OCI-LY1 (cell line): ENCODE measurements at regions not wholly inside any gene's neighbourhood (a gene's known extent, or its start where the extent isn't known, plus 50 kb on each side); places are given as distances from the start of the nearest gene placed in this dataset.

Experiments used
- H2AFZ ChIP-seq: fragments of 200-600 bp; sonication (generic), shearing (Covaris generic); 2 replicates; pipeline ENCODE4 v1.6.0; 2014; ENCODE audit warnings: antibody characterized with exemption, mild to moderate bottlenecking, low read length
- H3F3A ChIP-seq: fragments of 200-600 bp; sonication (generic), shearing (Covaris generic); 2 replicates; pipeline ENCODE4 v1.6.0; 2014; ENCODE audit warnings: mild to moderate bottlenecking, antibody characterized with exemption, low read length, moderate library complexity; ENCODE audit not compliant: insufficient read depth
- H3K27ac ChIP-seq: fragments of 200-600 bp; sonication (generic); 2 replicates; pipeline ENCODE4 v1.5.1; 2014; ENCODE audit warnings: low read length, mixed run types, mild to moderate bottlenecking, low read depth; ENCODE audit not compliant: poor library complexity, severe bottlenecking
- H3K27me3 ChIP-seq: fragments of 200-600 bp; sonication (generic); 2 replicates; pipeline ENCODE4 v1.6.0; 2014; ENCODE audit warnings: antibody characterized with exemption, mild to moderate bottlenecking, low read length, moderate library complexity; ENCODE audit not compliant: insufficient read depth
- H3K36me3 ChIP-seq: fragments of 200-600 bp; sonication (generic); 2 replicates; pipeline ENCODE4 v1.6.1; 2014; ENCODE audit warnings: mild to moderate bottlenecking, antibody characterized with exemption, low read length, moderate library complexity, mixed read lengths; ENCODE audit not compliant: insufficient read depth
- H3K4me1 ChIP-seq: fragments of 200-600 bp; sonication (generic); 2 replicates; pipeline ENCODE4 v1.5.1; 2014; ENCODE audit warnings: mild to moderate bottlenecking, low read length, moderate library complexity; ENCODE audit not compliant: insufficient read depth, severe bottlenecking
- H3K4me2 ChIP-seq: fragments of 200-600 bp; sonication (generic), shearing (Covaris generic); 2 replicates; pipeline ENCODE4 v1.6.1; 2014; ENCODE audit warnings: low read length
- H3K4me3 ChIP-seq: fragments of 200-600 bp; sonication (generic); 2 replicates; pipeline ENCODE4 v1.5.1; 2014; ENCODE audit warnings: low read length, low read depth, mild to moderate bottlenecking, mixed read lengths; ENCODE audit not compliant: poor library complexity, severe bottlenecking
- H3K79me2 ChIP-seq: fragments of 200-600 bp; shearing (Covaris generic); 2 replicates; pipeline ENCODE4 v1.6.1; 2016; ENCODE audit warnings: mixed run types, low read length, mixed read lengths; ENCODE audit not compliant: insufficient read depth
- H3K9ac ChIP-seq: fragments of 200-600 bp; sonication (generic), shearing (Covaris generic); 2 replicates; pipeline ENCODE4 v1.6.1; 2014; ENCODE audit warnings: mild to moderate bottlenecking, low read length, mixed read lengths
- H3K9me2 ChIP-seq: fragments of 200-600 bp; sonication (generic), shearing (Covaris generic); 2 replicates; pipeline ENCODE4 v1.6.1; 2014; ENCODE audit warnings: low read depth, mild to moderate bottlenecking, low read length, mixed read lengths
- H3K9me3 ChIP-seq: fragments of 200-600 bp; shearing (Covaris generic); 2 replicates; pipeline ENCODE4 v1.6.1; 2014; ENCODE audit warnings: low read length, mixed read lengths
- H4K20me1 ChIP-seq: fragments of 200-600 bp; sonication (generic), shearing (Covaris generic); 2 replicates; pipeline ENCODE4 v1.6.0; 2016; ENCODE audit warnings: mild to moderate bottlenecking, low read length; ENCODE audit not compliant: insufficient read depth
- EZH2 ChIP-seq: fragments of 200-600 bp; sonication (generic), shearing (Covaris generic); IDR thresholded peaks from 2 replicates; pipeline ENCODE4 v1.8.0; 2017; ENCODE audit warnings: borderline replicate concordance, mixed run types, mild to moderate bottlenecking, antibody characterized with exemption, low read length, moderate library complexity, mixed read lengths
- TF ChIP-seq, protein P1 (sequence below): fragments of 200-600 bp; sonication (generic), shearing (Covaris generic); IDR thresholded peaks from 2 replicates; pipeline ENCODE4 v1.5.1; 2017; ENCODE audit warnings: mild to moderate bottlenecking, antibody characterized with exemption, low read length, moderate library complexity, mixed read lengths

DNA sequence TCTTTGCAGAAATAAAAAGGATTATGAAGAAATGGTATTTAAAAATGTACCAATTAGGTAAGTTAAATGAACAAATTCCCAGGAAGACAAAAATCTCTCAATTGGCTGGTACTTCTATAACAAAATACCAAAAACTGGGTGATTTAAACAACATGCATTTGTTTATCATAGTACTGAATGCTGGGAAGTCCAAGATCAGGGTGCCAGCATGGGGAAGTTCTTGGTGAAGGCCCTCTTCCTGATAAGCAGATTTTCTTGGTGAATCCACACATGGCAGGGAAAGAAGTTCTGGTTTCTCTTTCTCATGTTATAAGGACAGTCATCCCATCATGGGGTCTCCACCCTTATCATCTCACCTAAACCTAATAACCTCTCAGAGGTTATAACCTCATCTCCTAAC lies 271.6 kb upstream of the SETBP1 start:
- Histone ChIP-seq H3K9me3 (no peaks in the 10 kb centered on the region), H3K9me2 (no peaks in the 10 kb centered on the region), H3K79me2 (no peaks in the 10 kb centered on the region), H4K20me1 (no peaks in the 10 kb centered on the region), H3F3A (no peaks in the 10 kb centered on the region), H2AFZ (no peak overlapping the region), H3K4me1 (no peaks in the 10 kb centered on the region), H3K4me2 (no peak overlapping the region), H3K9ac (no peak overlapping the region), H3K4me3 (no peak overlapping the region), H3K27ac (no peak overlapping the region), H3K27me3 (no peaks in the 10 kb centered on the region), H3K36me3 (no peaks in the 10 kb centered on the region)
- TF ChIP-seq, protein P1, sequence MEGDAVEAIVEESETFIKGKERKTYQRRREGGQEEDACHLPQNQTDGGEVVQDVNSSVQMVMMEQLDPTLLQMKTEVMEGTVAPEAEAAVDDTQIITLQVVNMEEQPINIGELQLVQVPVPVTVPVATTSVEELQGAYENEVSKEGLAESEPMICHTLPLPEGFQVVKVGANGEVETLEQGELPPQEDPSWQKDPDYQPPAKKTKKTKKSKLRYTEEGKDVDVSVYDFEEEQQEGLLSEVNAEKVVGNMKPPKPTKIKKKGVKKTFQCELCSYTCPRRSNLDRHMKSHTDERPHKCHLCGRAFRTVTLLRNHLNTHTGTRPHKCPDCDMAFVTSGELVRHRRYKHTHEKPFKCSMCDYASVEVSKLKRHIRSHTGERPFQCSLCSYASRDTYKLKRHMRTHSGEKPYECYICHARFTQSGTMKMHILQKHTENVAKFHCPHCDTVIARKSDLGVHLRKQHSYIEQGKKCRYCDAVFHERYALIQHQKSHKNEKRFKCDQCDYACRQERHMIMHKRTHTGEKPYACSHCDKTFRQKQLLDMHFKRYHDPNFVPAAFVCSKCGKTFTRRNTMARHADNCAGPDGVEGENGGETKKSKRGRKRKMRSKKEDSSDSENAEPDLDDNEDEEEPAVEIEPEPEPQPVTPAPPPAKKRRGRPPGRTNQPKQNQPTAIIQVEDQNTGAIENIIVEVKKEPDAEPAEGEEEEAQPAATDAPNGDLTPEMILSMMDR, result no peak
- TF ChIP-seq EZH2, result no peak

DNA sequence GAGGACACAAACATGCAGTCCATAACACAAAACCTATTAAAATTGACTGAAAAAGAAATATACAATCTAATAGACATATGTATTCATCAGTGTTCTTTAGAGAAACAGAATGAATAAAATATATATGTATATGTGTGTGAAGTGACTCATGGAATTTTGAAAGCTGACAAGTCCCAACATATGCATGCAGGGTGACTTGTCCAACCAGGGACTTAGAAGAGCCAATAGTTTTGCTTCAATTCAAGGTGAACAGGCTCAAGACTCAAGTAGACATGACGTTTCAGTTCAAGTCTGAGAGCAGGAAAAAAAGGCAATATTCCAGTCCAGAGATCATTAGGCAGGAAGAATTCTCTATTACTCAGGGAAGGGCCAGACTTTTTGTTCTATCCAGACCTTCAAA lies 271.2 kb upstream of the SETBP1 start:
- Histone ChIP-seq H3K36me3 (no peaks in the 10 kb centered on the region), H3K27ac (no peak overlapping the region), H3K9me3 (no peaks in the 10 kb centered on the region), H3K4me3 (no peak overlapping the region), H3K9me2 (no peaks in the 10 kb centered on the region), H4K20me1 (no peaks in the 10 kb centered on the region), H2AFZ (no peak overlapping the region), H3F3A (no peaks in the 10 kb centered on the region), H3K9ac (no peak overlapping the region), H3K4me2 (no peak overlapping the region), H3K79me2 (no peaks in the 10 kb centered on the region), H3K27me3 (no peaks in the 10 kb centered on the region), H3K4me1 (no peaks in the 10 kb centered on the region)
- TF ChIP-seq, protein P1, result no peak
- no peak for TF ChIP-seq EZH2

DNA sequence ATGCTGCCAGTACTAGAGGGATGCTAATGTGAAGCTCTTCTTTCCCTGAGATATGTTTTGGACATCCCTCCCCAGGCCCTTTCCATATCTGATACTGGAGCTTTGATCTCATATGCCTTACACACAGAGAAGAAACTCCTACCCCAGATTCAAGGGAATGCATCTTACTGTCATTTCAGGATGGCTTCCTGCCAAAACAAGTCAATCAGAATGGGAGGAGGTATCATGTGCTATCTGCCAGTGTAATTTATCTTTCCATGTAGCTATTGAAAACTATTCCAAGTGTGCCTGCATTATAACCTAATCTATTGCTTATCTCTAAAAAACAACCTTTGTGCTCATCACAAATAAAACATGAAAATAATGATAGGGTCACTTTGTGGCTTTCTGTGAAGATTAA lies 269.9 kb upstream of the SETBP1 start:
- no peak overlapping the region for H3K9ac ChIP-seq
- no peaks in the 10 kb centered on the region for H3F3A ChIP-seq
- no peaks in the 10 kb centered on the region for H3K9me2 ChIP-seq
- H3K4me3 ChIP-seq, result no peak overlapping the region
- H3K4me1 ChIP-seq, result no peaks in the 10 kb centered on the region
- H3K27ac ChIP-seq, result no peak overlapping the region
- TF ChIP-seq, protein P1, result no peak
- no peak for TF ChIP-seq EZH2
- H3K9me3 ChIP-seq, result no peaks in the 10 kb centered on the region
- H2AFZ ChIP-seq, result no peak overlapping the region
- no peak overlapping the region for H3K4me2 ChIP-seq
- no peaks in the 10 kb centered on the region for H3K79me2 ChIP-seq
- no peaks in the 10 kb centered on the region for H3K27me3 ChIP-seq
- H3K36me3 ChIP-seq, result no peaks in the 10 kb centered on the region
- no peaks in the 10 kb centered on the region for H4K20me1 ChIP-seq
